SW480 (cell line): ENCODE measurements at regions not wholly inside any gene's neighbourhood (a gene's known extent, or its start where the extent isn't known, plus 50 kb on each side); places are given as distances from the start of the nearest gene placed in this dataset.
A peak's percentile ranks its signal among the peaks of the same experiment; 100 is the strongest.
"Not testable (repeated sequence)": the region's sequence is repeated elsewhere in the genome, so short reads cannot be mapped to it uniquely, and the experiment has no call there.

Source experiments
- DNase-seq: peaks from one replicate; pipeline ENCODE4 v3.0.0-alpha.2; 2016; ENCODE audit warnings: low spot score

DNA sequence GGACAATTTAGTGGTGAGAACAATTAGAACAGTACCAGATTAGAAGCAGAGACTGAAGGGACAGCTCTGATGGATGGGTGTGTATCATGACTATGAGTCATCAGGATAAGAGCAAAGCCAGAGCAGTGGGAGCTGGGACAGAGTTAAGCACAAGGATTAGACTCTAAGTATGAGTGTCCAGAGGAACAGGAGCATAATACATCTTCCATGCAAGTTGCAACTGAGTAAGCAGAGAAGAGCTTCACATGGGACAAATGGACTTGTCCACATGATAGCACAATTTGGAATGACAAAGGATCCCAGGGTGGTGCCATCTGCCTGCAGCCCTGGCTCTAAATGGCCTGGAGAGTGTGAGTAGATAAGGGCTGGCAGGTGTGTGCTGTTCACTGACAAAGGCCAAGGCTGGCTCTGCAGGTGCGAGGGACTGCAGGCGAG is 226.4 kb upstream of the CAND1 start:
- DNase-seq, result peak; percentile 45

DNA sequence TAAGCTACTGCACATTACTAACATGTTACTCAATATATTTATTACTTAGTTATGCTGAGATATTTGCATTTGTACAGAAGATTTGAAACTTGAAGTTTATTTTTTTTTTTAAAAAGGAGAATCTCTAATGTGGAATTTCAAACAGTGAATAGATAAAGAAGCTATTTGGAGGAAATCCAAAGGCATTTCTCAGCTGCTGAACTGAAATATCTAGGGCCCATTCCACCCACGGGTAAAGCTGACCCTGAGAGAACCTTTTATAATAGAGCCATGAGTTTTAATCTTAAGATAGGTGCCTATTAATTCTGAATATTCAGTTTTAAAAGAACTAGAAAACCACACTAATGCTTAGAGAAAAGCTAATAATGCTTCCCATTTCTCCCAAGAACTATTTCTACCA is 225.4 kb upstream of the CAND1 start:
- no peak for DNase-seq

DNA sequence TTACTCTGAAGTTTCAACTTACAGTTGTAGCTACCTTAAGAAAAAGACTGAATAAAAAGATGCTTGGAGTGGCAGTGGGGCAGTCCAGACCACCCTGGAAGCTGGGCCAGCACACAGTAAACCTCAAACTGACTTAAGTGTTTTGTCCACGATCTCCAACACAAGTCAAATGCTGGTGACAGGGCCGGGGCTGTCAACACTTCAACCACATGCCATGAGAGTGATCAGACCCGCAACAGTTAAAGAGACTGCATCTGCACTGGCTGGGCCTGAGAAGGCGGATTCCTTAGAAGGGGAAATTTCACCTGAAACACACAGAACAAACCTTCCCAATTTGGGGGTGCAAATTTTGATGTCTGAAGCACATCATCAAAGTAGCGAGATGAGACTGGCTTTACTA is 223.5 kb upstream of the CAND1 start:
- no peak for DNase-seq

DNA sequence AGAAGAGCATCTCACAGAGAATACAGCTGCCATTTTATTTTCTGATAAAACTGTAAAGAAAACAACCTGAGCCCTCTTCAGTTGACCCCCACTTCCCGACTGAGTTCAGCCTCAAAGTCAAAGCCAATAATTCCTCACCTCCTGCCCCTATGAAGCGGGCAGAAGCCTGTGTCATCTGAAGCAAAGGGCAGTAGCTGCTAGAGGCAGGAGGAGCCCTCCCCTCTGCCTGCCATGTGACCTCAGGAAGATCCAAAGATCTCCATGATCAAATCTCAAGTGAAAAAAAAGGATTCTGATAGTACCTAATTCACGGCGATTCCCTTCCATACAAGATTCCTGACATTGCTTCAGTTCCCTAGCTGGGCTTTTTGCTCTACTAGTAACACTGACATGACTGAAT is 223.1 kb upstream of the CAND1 start:
- DNase-seq, result no peak

DNA sequence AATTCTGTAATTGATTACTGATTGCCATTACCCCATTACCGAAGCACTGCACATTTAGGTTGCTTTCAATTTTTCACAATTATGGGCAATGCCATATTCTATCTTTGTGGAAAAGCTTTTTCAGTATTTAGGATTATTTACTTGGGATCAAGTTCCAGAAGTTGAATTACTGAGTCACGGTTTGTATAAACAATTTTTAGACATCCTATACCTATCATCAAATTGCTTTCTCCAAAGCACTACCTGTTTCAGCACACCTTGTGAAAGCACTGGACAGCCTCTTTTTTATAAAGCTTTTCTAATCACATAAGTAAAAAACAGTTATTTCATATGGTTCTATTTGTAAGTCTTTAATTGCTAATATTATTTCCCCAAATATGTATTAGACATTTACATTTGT is 221.5 kb upstream of the CAND1 start:
- DNase-seq, result no peak

DNA sequence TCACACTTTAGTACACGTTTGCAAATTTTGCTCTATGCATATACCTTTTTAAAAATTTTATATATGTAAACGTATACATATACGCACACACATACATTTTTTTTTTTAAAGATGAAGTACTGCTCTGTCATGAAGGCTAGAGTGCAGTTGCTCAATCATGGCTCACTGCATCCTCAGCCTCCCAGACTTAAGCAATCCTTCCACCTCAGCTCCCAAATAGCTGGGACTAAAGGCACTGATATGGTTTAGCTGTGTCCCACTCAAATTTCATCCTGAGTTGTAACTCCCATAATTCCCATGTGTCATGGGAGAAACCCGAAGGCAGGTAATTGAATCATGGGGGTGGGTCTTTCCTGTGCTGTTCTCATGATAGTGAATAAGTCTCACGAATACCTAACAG is 220.8 kb upstream of the CAND1 start:
- DNase-seq, result no peak

DNA sequence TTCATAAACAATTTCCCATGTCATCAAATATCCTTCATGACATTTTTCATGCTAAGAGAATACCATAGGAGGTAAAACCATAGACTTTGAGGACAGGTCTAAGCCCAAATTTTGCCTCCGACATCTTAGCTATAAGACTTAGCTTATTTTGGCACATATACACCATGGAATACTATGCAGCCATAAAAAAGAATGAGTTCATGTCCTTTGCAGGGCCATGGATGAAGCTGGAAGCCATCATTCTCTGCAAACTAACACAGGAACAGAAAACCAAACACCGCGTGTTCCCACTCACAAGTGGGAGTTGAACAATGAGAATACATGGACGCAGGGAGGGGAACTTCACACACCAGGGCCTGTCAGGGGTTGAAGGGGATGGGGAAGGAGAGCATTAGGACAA is 220.0 kb upstream of the CAND1 start:
- not testable (repeated sequence) for DNase-seq

DNA sequence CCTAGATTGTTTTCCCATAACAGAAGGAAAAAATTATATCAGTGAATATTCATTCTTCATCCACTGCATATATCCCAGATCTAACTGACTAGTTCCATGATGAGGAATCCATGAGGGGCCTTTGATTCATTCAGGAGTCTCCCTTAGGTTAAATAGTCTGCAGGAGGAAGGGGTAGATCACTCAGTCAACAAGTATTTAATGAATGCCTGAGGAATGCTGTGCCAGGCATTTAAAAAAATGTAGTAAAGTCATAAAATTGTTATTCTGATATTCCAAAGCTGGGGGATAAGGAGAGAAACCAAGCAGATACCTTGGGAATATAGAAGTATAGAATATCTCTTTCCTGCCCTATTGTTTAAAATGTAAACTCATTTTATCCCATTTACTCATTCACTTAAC is 216.2 kb upstream of the CAND1 start:
- DNase-seq, result no peak

DNA sequence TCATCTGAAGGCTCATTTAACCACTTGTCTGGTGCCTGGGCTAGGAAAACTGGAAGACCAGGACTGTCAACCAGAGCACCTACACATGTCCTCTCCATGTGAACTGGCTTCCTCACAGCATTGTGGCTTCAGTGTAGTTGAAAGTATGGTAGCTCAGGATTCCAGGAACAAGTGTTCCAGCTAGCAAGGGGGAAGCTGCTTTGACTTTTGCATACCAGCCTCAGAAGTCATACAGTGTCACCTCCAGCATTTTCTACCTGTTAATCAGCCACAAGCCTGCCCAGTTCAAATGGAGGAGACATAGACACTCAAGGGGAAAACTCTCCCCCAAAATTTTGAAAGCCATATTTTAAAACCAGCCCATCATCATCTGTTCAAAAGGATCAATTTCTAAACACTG is 212.8 kb upstream of the CAND1 start:
- DNase-seq, result no peak

DNA sequence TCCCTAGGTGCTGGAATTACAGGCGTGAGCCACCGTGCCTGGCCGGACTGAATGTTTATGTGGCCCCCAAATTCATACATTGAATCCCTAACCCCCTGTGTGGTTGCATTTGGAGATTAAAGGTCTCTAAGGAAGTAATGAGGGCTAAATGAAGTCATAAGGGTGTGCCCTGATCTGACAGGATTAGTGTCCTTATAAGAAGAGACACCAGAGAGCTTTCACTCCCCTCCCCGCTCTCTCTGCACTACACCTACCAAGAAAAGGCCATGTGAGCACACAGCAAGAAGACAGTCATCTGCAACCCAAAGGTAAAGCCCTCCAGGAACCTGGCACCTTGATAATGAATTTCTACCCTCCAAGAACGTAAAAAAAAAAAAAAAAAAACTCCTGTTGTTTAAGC is 212.1 kb upstream of the CAND1 start:
- no peak for DNase-seq

DNA sequence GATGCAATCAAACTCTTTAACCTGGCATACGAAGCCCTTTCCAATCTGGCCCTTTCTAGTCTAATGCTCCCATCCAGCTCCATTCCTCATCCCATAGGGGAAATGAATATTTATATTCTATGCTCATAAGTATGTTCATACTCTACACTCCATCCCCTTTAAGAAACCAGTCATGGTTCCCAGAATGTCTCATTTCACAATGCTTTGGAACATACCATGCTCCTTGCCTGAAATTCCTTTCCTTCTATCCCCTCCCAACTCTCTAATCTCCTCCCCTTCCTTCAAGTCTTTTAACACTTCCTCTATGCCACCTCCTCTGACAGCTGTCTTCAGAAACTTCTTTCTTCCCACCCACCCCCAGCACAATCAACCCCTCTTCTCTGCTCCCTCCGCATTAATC is 207.0 kb upstream of the CAND1 start:
- no peak for DNase-seq

DNA sequence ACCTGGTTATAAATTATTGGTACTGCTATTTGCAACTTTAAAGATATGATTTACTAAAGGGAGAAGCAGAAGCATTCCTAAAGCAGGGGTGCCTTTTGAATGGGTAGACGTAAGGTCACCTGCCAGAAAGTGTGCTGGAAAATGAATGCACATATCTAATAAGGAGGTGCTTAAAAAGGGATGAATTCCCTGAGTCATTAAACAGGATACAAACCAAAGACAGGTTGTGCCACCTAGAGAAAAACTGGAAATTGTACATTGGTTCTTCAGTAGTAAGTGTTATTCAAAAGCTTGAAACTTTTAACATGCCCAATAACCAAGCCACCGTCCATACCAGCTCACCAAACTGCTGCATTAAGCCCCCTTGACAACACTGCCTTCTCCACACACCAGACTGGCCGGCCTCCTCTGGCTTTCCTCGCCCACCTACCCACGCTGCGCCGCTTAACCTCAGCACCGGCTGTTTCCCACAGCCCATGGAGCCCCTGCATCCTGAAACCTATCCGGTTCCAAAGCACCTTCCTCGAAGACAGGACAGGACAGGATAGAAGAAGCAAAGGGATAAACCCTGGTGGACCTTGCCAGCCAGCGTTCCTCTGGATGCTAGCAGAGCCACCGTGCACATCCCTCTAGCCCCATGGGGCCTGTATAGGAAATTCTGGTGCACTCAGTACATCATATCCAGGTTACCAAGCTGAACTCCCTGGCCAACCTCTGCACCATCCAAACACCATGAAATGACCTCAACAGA is 201.5 kb upstream of the CAND1 start:
- DNase-seq, result no peak

DNA sequence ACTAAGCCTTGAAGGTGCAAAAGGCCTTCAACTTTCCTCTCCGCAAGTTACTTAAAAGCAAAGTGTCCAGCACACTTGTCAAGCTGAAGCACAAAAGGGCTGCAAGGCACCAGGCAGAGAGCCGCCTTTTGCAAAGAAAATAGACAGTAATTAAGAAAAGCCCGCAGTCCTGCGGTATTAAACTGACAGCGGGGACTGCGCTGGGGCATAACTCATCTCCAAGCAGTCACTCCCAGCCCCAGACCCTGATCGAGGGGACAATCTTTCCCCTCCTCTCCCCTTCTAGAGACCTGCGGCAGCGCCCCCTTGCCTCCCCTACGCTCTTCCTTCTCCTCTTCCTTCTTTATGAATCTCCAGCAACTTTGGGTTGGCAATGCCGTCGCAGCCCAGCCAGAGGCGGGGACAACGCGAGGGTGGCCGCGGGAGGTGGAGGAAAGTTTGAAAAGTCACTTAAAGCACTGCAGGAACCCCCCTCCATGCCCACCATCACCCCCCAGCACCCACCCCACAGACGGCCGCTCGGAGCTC is 200.9 kb upstream of the CAND1 start:
- DNase-seq, result no peak

DNA sequence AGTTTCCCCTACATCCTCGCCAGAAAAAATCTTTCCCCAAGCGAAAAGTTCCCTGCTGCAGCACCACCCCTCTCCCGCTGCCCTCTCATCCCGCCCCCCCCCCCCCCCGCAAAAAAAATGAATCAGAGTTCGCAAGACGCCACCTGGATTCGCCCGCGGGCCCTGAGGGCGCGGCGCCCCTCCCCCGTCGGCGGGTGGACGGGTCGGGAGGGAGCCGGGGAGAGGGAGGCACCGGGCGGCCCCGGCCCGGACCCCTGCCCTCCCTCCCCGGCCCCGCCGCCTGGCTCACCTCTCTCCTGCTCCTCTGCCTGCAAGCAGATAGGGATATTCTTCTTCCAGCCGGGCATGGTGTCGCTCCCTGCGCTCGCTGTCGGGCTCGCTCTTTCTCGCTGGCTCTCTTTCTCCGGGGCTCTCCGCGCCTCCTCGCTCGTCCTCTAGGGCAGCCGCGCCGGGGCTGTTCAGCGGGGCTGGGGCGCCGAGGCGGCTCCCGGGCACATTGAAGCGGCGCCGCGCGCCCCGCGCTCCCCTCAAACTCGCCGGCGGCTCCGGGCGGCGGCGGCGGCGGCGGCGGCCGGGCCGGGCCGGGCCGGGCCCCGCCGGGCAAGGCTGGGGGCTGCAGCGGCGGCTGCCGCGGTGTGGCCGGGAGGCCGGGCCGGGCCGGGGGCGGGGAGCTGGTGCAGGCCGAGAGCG is 200.3 kb upstream of the CAND1 start:
- DNase-seq, result peak; percentile 57

DNA sequence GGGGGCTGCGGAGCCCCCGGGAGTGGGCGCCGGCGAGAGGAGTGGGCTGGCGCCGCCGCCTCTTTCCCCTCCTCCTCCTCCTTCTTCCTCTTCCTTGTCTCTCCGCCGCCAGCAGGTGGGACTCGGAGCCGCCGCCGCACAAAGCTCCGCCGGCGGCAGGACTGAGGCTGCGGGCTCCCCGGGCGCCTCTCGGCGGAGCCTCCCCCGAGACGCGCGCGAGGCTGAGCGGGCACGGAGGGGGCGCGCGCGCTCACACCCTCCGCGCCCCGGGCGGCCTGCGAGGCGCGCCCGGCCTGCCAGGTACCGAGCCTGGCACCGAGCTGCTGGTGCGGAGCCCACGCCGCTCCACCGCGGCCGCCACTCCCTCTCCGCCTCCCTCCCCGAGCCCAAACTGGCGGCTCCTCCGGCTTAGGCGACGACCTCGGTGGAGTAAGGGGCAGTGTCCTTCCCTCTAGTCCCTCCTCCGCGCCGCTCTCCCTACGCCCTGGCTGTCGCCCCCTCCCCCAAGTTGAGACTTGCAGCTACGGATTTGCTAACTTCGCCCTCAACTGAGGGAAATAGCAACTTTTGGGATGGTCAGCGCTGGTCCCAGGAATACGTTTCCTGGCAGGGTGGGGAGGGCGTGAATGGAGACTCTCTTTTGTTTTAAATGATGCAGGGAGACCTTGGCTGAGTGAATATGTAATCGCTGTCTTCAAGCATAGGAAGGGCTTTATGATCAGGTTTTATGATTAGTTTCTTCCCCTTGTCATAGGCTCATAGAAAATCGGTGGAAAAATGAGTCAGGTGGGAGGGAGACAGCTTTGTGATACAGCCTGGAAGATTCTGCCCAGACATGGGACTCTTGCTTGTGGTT is 199.5 kb upstream of the CAND1 start:
- peak; percentile 42 for DNase-seq

DNA sequence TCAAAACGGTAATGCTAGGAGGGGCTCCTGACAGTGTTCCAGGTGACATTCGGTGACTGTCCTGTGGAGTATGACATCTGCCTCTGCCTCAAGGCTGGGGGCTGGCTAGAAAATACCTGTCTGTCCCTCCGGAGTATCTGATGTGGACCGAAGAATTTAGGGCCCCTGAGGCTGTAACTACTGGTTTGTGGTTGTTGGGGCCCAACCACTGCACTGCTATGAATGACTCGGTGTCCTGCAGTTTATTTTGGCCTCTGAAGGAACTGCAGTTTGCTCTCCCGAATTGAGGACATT is 198.9 kb upstream of the CAND1 start:
- no peak for DNase-seq

DNA sequence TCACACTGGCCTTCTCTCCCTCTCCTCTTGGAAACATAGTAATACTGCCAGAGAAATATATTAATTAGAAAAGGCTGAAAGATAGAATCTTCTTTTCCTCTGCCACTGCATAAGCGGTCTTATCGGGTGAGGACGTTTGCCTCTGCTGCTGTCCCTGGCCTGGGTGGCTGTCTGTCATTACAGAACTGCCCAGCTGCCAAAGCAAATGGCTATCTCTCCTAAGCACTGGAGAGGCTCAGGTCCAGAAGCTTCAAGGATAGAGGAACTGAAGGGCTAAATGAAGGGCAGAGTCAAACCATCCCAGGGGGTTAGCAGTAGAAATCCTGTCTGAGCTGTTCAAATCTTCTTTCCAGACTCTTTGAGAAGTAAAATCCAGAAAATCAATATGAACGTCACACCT is 198.6 kb upstream of the CAND1 start:
- no peak for DNase-seq

DNA sequence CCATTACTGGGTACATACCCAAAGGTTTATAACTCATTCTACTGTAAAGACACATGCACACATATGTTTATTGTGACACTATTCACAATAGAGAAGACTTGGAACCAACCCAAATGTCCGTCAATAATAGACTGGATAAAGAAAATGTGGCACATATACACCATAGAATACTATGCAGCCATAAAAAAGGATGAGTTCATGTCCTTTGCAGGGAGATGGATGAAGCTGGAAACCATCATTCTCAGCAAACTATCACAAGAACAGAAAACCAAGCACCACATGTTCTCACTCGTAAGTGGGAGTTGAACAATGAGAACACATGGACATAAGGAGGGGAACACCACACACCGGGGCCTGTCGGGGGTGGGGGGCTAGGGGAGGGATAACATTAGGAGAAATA is 196.9 kb upstream of the CAND1 start:
- DNase-seq, result not testable (repeated sequence)

DNA sequence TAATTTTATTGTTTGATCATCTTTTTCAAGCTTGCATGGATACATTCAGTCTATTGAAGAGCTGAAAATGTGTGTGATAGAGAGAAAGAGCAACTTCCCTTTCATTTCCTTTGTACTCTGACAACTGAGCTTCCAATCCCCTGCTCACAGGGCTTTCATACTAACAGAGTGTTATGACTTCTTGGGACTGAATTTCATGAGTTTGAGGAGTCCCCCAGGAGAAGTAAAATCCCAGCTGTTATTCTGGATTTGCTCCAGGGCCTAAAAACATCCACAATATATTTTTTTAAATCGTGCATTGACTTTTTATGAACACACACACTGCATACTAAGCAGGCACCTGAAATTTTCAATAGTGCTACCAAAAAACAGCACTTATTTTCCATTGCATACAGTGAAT is 195.8 kb upstream of the CAND1 start:
- DNase-seq, result no peak

DNA sequence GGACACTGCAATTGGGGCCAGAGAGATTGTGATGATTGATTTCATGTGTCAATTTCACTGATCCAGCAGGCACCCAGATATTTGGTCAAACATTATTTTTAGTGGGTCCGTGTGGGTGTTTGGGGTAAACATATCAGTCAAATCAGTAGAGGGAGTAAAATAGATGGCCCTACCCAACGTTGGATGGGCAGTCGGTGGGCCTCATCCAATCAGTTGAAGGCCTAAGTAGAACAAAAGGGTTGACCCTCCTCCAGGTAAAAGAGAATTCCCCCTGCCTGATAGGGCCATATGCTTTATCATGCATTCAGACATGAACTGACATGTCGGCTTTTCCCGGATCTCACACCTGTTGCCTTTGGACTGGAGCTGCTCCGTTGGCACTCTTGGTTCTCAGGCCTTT is 195.1 kb upstream of the CAND1 start:
- no peak for DNase-seq

DNA sequence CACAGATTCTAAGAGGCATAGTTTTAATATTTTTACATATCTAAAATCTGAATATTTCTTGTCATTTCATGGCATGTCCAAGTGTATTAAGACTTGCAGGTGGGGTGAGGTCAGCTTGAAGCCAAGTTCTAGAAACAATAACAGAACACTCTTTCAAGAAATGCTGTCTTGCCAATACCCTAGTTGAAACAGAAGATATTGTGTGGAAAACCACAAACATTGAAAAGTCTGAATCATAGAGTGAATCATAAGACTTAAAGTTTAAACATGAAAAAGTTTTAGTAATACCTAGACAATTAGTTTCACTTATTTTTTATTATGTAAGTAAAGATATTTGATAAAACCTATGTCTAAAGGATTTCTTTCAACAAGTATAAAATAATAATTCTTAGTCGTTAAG is 191.5 kb upstream of the CAND1 start:
- DNase-seq, result no peak

DNA sequence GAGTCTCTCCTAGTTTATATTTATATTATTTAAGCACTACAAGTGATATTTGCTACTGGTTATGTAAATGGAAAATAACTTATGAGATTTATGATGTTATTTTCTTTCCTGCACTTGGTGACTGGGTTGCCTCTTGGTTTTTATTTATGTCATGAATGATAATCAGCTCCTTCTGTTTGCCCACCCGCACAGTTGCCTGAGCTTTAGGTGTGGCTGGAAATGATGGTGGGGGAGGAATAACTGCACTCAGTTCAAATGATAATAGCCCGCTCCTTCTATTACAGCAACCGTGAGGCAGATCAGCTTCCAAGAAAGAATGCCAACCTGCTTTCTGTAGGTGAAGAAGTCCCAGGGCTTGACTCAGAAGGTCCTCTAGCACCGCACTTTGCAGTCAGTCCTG is 190.2 kb upstream of the CAND1 start:
- DNase-seq, result no peak

DNA sequence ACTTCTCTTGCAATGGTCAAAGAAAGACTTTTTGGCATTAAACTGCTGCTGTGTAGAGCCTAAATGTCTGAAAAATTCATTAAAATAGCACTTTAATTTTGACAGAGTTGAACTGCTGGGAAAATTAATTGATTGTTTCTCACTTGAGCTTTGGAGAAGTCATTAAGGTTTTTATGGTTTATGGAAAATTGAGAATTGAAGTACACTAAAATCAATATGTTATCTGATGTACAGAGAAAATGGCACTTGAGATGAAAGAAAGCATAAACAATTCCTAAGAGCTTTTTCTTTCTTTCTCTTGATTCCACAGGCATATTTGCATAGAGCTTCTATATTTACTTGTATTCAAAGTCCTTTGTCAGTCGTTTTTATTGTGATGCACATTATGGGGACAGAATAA is 188.5 kb upstream of the CAND1 start:
- DNase-seq, result no peak
